Bronchial epithelial cell (primary cell): ENCODE measurements at regions not wholly inside any gene's neighbourhood (a gene's known extent, or its start where the extent isn't known, plus 50 kb on each side); places are given as distances from the start of the nearest gene placed in this dataset.
A peak's percentile ranks its signal among the peaks of the same experiment; 100 is the strongest.

Experiments
- DNase-seq: peaks from one replicate; pipeline ENCODE4 v3.0.0-alpha.2; 2010; ENCODE audit warnings: low read depth
- FAIRE-seq: peaks from 2 replicates; lab custom pipeline; 2011; peaks lifted over from hg19 to GRCh38; lab: Jason Lieb, UNC
- H3K27me3 ChIP-seq: 2 replicates; pipeline ENCODE4 v1.5.1; 2011; ENCODE audit warnings: low read length; ENCODE audit not compliant: control insufficient read depth, insufficient read depth
- H3K36me3 ChIP-seq: 2 replicates; pipeline ENCODE4 v1.5.1; 2011; ENCODE audit warnings: low read length; ENCODE audit not compliant: control insufficient read depth, insufficient read depth
- H3K4me3 ChIP-seq: 2 replicates; pipeline ENCODE4 v1.5.1; 2011; ENCODE audit warnings: mild to moderate bottlenecking, low read depth, low read length, control low read depth
- TF ChIP-seq, protein P1 (sequence below): IDR thresholded peaks from 2 replicates; pipeline ENCODE4 v1.5.1; 2011; ENCODE audit warnings: mild to moderate bottlenecking, moderate library complexity, low read length, control low read depth, inconsistent platforms; ENCODE audit not compliant: insufficient read depth, severe bottlenecking

DNA sequence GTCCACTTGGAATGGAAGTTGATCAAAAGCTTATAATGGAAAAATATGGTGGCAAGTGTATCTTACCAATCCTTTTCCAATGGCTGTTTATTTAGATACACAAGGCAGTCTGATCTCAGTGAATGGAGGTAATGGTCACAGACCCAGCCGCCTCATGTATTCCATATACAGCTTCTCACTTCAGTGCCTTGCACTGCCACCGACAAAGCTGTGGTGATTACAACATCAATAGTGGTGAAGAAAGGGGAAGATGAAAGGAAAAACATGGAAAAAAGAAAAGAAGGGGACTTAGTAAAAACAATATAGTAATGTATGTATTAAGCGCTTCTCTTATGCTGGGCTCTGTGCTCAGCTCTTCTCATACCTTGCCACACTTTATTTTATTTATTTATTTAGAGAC is 297.3 kb upstream of the RASA1 start:
- DNase-seq (no peak), FAIRE-seq (no peak)
- Histone ChIP-seq H3K27me3 (no peaks in the 10 kb centered on the region), H3K36me3 (no peaks in the 10 kb centered on the region), H3K4me3 (no peak overlapping the region)
- TF ChIP-seq, protein P1, sequence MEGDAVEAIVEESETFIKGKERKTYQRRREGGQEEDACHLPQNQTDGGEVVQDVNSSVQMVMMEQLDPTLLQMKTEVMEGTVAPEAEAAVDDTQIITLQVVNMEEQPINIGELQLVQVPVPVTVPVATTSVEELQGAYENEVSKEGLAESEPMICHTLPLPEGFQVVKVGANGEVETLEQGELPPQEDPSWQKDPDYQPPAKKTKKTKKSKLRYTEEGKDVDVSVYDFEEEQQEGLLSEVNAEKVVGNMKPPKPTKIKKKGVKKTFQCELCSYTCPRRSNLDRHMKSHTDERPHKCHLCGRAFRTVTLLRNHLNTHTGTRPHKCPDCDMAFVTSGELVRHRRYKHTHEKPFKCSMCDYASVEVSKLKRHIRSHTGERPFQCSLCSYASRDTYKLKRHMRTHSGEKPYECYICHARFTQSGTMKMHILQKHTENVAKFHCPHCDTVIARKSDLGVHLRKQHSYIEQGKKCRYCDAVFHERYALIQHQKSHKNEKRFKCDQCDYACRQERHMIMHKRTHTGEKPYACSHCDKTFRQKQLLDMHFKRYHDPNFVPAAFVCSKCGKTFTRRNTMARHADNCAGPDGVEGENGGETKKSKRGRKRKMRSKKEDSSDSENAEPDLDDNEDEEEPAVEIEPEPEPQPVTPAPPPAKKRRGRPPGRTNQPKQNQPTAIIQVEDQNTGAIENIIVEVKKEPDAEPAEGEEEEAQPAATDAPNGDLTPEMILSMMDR, result no peak

DNA sequence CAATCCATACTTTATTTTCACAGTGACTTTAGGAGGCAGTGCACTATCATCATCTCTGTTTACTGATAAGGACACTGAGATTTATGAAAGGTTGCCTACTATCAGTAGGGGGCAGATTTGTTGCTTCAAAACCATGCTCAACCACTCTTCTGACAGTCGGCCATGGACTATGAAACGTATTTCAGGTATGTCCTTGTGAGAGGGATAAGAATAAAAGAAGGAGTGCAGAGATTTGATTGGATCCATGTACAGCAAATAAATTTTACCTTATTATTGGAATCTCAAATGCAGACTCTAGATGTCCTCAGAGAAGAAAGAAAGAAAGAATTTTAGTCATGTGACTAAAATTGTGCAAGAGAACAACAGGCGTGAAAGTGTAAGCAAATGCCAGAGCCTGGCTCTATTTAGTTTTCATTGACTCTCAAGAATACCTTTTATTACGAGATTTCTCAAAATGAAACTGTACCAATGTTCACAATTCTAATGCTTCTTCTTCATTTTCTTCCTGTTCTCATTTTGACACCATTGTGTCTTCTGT is 296.6 kb upstream of the RASA1 start:
- peak; percentile 51 for DNase-seq
- Histone ChIP-seq H3K4me3 (no peak overlapping the region), H3K27me3 (no peaks in the 10 kb centered on the region), H3K36me3 (no peaks in the 10 kb centered on the region)
- FAIRE-seq, result no peak
- TF ChIP-seq, protein P1, result peak; percentile 30

DNA sequence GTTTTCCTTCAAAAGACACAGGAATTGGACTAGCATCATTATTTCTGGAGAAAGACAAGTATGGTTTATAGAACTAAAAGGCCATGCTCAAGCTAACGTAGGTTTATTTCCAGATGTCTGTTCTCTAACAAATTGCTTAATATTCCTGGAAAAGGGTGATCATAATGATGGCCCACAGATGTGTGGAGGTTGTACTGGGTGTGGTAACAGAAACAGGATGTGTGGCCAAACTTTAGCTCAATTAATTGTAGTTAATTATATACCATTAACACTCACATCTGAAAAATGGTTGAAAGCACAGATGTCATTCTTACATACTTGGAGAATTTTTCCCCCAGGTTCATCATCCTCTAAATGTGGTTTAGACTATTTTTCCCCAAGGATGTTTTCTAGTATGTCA is 292.7 kb upstream of the RASA1 start:
- Histone ChIP-seq H3K27me3 (no peaks in the 10 kb centered on the region), H3K4me3 (no peak overlapping the region), H3K36me3 (no peaks in the 10 kb centered on the region)
- FAIRE-seq, result no peak
- no peak for DNase-seq
- TF ChIP-seq, protein P1, result no peak

DNA sequence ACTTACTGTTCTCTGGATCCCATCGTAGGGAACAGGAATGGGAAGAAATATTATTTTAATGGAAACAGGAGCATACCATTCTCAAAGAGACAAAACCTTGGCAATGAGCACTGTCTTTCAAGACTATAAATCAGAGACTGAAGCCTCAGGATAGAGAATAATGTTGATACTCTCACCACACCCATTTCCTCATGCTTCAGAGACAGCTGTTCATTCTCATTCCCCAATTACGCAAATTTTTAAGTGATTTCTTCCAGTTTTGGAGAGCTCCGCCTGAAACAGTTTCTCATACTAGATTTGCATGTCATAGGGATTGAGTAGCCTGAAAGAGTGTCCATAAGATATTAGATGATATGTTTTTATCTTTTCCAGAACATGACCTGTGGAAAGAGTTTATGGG is 290.5 kb upstream of the RASA1 start:
- FAIRE-seq, result no peak
- TF ChIP-seq, protein P1, result no peak
- no peaks in the 10 kb centered on the region for H3K36me3 ChIP-seq
- DNase-seq, result no peak
- no peak overlapping the region for H3K4me3 ChIP-seq
- no peaks in the 10 kb centered on the region for H3K27me3 ChIP-seq

DNA sequence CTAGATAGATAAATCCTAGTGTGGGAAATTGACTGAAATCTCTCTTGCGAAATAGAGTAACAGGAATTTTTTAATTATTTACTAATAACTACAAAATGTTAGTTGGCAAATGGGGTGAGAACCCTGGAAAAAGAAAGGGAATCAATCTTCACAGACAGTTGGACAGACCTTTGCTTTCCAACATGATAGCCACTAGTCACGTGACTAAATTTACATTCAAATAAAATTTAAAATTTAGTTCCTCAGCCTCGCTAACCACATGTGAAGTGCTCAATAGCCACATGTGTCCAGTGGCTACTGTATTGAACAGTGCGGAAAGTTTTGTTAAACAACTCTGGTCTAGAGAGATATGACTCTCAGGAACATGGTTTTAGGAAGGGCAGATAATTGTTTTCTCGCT is 289.9 kb upstream of the RASA1 start:
- FAIRE-seq, result no peak
- Histone ChIP-seq H3K36me3 (no peaks in the 10 kb centered on the region), H3K27me3 (no peaks in the 10 kb centered on the region), H3K4me3 (no peak overlapping the region)
- DNase-seq, result no peak
- TF ChIP-seq, protein P1, result no peak

DNA sequence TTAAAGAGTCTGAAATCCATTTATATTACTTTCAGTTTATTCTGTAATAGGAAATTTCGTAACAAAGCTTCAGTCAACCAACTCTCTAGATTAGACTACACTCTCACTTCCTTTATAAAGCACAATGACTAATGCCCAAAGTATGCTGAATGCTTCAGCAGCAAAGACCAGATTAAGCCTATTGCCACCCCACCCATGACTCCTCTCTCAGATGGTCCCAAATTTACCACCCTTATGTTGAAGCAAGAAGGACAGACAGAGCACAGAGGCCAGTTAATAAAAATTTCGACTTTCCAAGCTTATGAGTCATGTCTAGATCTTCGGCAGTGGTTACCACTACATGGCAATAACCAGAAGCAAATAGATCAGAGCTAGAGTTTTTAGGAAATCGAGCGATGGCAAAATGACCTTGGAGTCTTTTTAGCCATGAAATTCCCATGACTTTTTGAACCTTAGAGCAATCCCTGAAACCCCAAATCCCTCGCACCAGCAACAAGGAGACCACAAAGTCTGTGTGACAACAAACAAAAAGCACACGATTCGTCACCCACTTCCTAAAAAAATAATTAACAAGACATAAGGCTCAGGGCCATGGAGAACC is 287.8 kb upstream of the RASA1 start:
- Histone ChIP-seq H3K36me3 (no peaks in the 10 kb centered on the region), H3K27me3 (no peaks in the 10 kb centered on the region), H3K4me3 (no peak overlapping the region)
- TF ChIP-seq, protein P1, result no peak
- FAIRE-seq, result peak; percentile 7
- DNase-seq, result peak; percentile 86
